ENCODE measurements at regions not wholly inside any gene's neighbourhood (a gene's known extent, or its start where the extent isn't known, plus 50 kb on each side); places are given as distances from the start of the nearest gene placed in this dataset.

- intact Hi-C loops (cut with DNase I) = loop anchor here in 3 of 4 donors (5.0 to 10.0 kb wide), 3 partner anchors 1295 to 1418 kb away; no protein-coding TSS in a partner anchor
- H3K27ac ChIP-seq = no peak overlapping the region
- no peaks in the 10 kb centered on the region for H3K36me3 ChIP-seq
Observed at GRCh38 chr1:55286856-55287602, 71.9 kb upstream of the USP24 start.

GRCh38 chr1:55285834-55286233, 70.7 kb upstream of the USP24 start:
- H3K36me3 ChIP-seq = no peaks in the 10 kb centered on the region
- no peaks in the 10 kb centered on the region for H3K9me3 ChIP-seq
- TF ChIP-seq POLR2A (IDR thresholded peaks at IDR 0.05) (no peak), CTCF (IDR thresholded peaks at IDR 0.05) (no peak), EP300 (IDR thresholded peaks at IDR 0.05) (no peak)
- WGBS, 3 donors = 94 to 98% (median 95%) methylated on average over 2 of the region's 2 CpGs
- intact Hi-C loops (cut with DNase I) = loop anchor here in 3 of 4 donors (2.0 to 10.0 kb wide), 4 partner anchors 1296 to 1419 kb away; no protein-coding TSS in a partner anchor
- peaks cover 2% of the 10 kb centered on the region for H3K4me1 ChIP-seq (ENCODE audit: insufficient read depth)
- DNase-seq = no peak
- no peak overlapping the region for H3K27ac ChIP-seq
- no peak overlapping the region for H3K4me3 ChIP-seq
- H3K27me3 ChIP-seq = no peaks in the 10 kb centered on the region

More at GRCh38 chr1:55286856-55287602, 71.9 kb upstream of the USP24 start:
- Histone ChIP-seq H3K27me3 (no peaks in the 10 kb centered on the region), H3K9me3 (no peaks in the 10 kb centered on the region), H3K4me3 (no peak overlapping the region), H3K4me1 (ENCODE audit: insufficient read depth) (peaks cover 2% of the 10 kb centered on the region)
- DNase-seq = no peak
- WGBS, 3 donors = 63 to 68% (median 63%) methylated on average over 5 of the region's 5 CpGs
- TF ChIP-seq CTCF (IDR thresholded peaks at IDR 0.05) = no peak
- TF ChIP-seq EP300 (IDR thresholded peaks at IDR 0.05) = no peak
- TF ChIP-seq POLR2A (IDR thresholded peaks at IDR 0.05) = no peak

- Histone ChIP-seq H3K36me3 (no peaks in the 10 kb centered on the region), H3K4me1 (ENCODE audit: insufficient read depth) (peaks cover 2% of the 10 kb centered on the region), H3K27me3 (no peaks in the 10 kb centered on the region), H3K4me3 (no peak overlapping the region), H3K9me3 (no peaks in the 10 kb centered on the region), H3K27ac (no peak overlapping the region)
- TF ChIP-seq POLR2A (IDR thresholded peaks at IDR 0.05) (no peak), CTCF (IDR thresholded peaks at IDR 0.05) (peak in 2 of 3 donors; percentile 53 to 64)
- peak in 4 of 5 donors; percentile 25 to 61 (median 42) for DNase-seq
- WGBS, 3 donors = 9 to 24% (median 14%) methylated on average over 4 of the region's 4 CpGs
- intact Hi-C loops (cut with DNase I) = loop anchor here (2.0 to 10.0 kb wide), 5 partner anchors 1297 to 1422 kb away; no protein-coding TSS in a partner anchor
Observed at GRCh38 chr1:55284856-55285255, 69.7 kb upstream of the USP24 start.

GRCh38 chr1:55282058-55282457, 66.9 kb upstream of the USP24 start:
- no peak overlapping the region for H3K27ac ChIP-seq
- 40 to 72% (median 69%) methylated on average over 1 of the region's 1 CpG for WGBS, 3 donors
- no peak overlapping the region for H3K4me3 ChIP-seq
- no peaks in the 10 kb centered on the region for H3K27me3 ChIP-seq
- H3K9me3 ChIP-seq = no peaks in the 10 kb centered on the region
- DNase-seq = no peak
- TF ChIP-seq CTCF (IDR thresholded peaks at IDR 0.05) (no peak), EP300 (IDR thresholded peaks at IDR 0.05) (no peak), POLR2A (IDR thresholded peaks at IDR 0.05) (no peak)
- intact Hi-C loops (cut with DNase I) = loop anchor here in 3 of 4 donors (5.0 to 10.0 kb wide), 3 partner anchors 1305 to 1425 kb away; no protein-coding TSS in a partner anchor
- no peaks in the 10 kb centered on the region for H3K4me1 ChIP-seq (ENCODE audit: insufficient read depth)
- H3K36me3 ChIP-seq = no peaks in the 10 kb centered on the region

All from ovary (tissue), 7 donors.